ENCODE measurements at regions not wholly inside any gene's neighbourhood (a gene's known extent, or its start where the extent isn't known, plus 50 kb on each side); places are given as distances from the start of the nearest gene placed in this dataset.

GRCh38 chr1:87598429-87598828 lies 269.7 kb downstream of the LMO4 start:
- DNase-seq, result peak; percentile 13
- TF ChIP-seq EZH2 (IDR thresholded peaks at IDR 0.05; ENCODE audit: low read length, unreplicated experiment) (no peak), CTCF (conservative IDR thresholded peaks at IDR 0.05; ENCODE audit: low read depth, low read length) (peak; percentile 41; the same call in 1 of the 2 replicates), EZH2phosphoT487 (IDR thresholded peaks at IDR 0.05; ENCODE audit: borderline replicate concordance, low read length) (no peak)
- no peak overlapping the region for H3K27ac ChIP-seq (ENCODE audit: low read length)
- H4K20me1 ChIP-seq (ENCODE audit: low read length), result no peaks in the 10 kb centered on the region
- no peak for ATAC-seq
- no peak overlapping the region for H3K4me2 ChIP-seq (ENCODE audit: low read length)
- peaks cover 6% of the 10 kb centered on the region; the same call in 1 of the 2 replicates for H3K4me1 ChIP-seq (ENCODE audit: insufficient read depth, low read length)
- intact Hi-C loops (cut with micrococcal nuclease), result no loop called here
- no peak overlapping the region for H3K4me3 ChIP-seq (ENCODE audit: low read length)
- H2AFZ ChIP-seq (ENCODE audit: low read length), result no peak overlapping the region
- no peaks in the 10 kb centered on the region for H3K36me3 ChIP-seq (ENCODE audit: low read depth, low read length)
- H3K27me3 ChIP-seq (ENCODE audit: low read length), result no peaks in the 10 kb centered on the region
- H3K9me2 ChIP-seq (replicated peaks; ENCODE audit: low read length), result no peaks in the 10 kb centered on the region
- CTCF ChIA-PET, result no interaction called here
- H3K9ac ChIP-seq (ENCODE audit: low read length), result no peak overlapping the region
- no peaks in the 10 kb centered on the region for H3K9me3 ChIP-seq (ENCODE audit: low read length)
- POLR2A ChIA-PET (ENCODE audit: unreplicated experiment), result no interaction called here
- no peaks in the 10 kb centered on the region for H3K79me2 ChIP-seq (ENCODE audit: low read length)
- no TSS peak for BruUV-seq (replicated peaks)
- H3F3A ChIP-seq (ENCODE audit: low read length, unreplicated experiment), result no peaks in the 10 kb centered on the region

- intact Hi-C loops (cut with micrococcal nuclease), result no loop called here
- Histone ChIP-seq H3K9me3 (ENCODE audit: low read length) (no peaks in the 10 kb centered on the region), H3K4me3 (ENCODE audit: low read length) (no peak overlapping the region), H3K36me3 (ENCODE audit: low read depth, low read length) (no peaks in the 10 kb centered on the region), H2AFZ (ENCODE audit: low read length) (no peak overlapping the region), H3K4me1 (ENCODE audit: insufficient read depth, low read length) (peaks cover 9% of the 10 kb centered on the region; the same call in 1 of the 2 replicates), H3K27ac (ENCODE audit: low read length) (no peak overlapping the region), H3F3A (ENCODE audit: low read length, unreplicated experiment) (no peaks in the 10 kb centered on the region), H3K27me3 (ENCODE audit: low read length) (no peaks in the 10 kb centered on the region), H3K4me2 (ENCODE audit: low read length) (no peak overlapping the region), H3K79me2 (ENCODE audit: low read length) (no peaks in the 10 kb centered on the region), H3K9ac (ENCODE audit: low read length) (no peak overlapping the region), H3K9me2 (replicated peaks; ENCODE audit: low read length) (no peaks in the 10 kb centered on the region), H4K20me1 (ENCODE audit: low read length) (no peaks in the 10 kb centered on the region)
- POLR2A ChIA-PET (ENCODE audit: unreplicated experiment), result no interaction called here
- CTCF ChIA-PET, result no interaction called here
- BruUV-seq (replicated peaks), result no TSS peak
- no peak for DNase-seq
- no peak for ATAC-seq
- TF ChIP-seq EZH2phosphoT487 (IDR thresholded peaks at IDR 0.05; ENCODE audit: borderline replicate concordance, low read length) (no peak), EZH2 (IDR thresholded peaks at IDR 0.05; ENCODE audit: low read length, unreplicated experiment) (no peak), CTCF (conservative IDR thresholded peaks at IDR 0.05; ENCODE audit: low read depth, low read length) (no peak)
Observed at GRCh38 chr1:87599569-87599968, 270.9 kb downstream of the LMO4 start.

GRCh38 chr1:87600055-87600850 lies 271.6 kb downstream of the LMO4 start:
- Histone ChIP-seq H3K4me3 (ENCODE audit: low read length) (no peak overlapping the region), H3K4me1 (ENCODE audit: insufficient read depth, low read length) (peaks cover 9% of the 10 kb centered on the region; the same call in 1 of the 2 replicates), H3K9me3 (ENCODE audit: low read length) (no peaks in the 10 kb centered on the region), H4K20me1 (ENCODE audit: low read length) (no peaks in the 10 kb centered on the region), H3K27me3 (ENCODE audit: low read length) (no peaks in the 10 kb centered on the region), H3K9me2 (replicated peaks; ENCODE audit: low read length) (no peaks in the 10 kb centered on the region), H3K36me3 (ENCODE audit: low read depth, low read length) (no peaks in the 10 kb centered on the region), H3K4me2 (ENCODE audit: low read length) (no peak overlapping the region), H3K9ac (ENCODE audit: low read length) (no peak overlapping the region), H3K79me2 (ENCODE audit: low read length) (no peaks in the 10 kb centered on the region), H3K27ac (ENCODE audit: low read length) (no peak overlapping the region), H3F3A (ENCODE audit: low read length, unreplicated experiment) (no peaks in the 10 kb centered on the region), H2AFZ (ENCODE audit: low read length) (no peak overlapping the region)
- BruUV-seq (replicated peaks), result no TSS peak
- intact Hi-C loops (cut with micrococcal nuclease), result no loop called here
- POLR2A ChIA-PET (ENCODE audit: unreplicated experiment), result interaction anchor here (0.7 kb wide), 1 partner anchor 366 kb away, joined by 4 read pairs; no protein-coding TSS in a partner anchor
- DNase-seq, result no peak
- CTCF ChIA-PET, result no interaction called here
- ATAC-seq, result no peak
- no peak for TF ChIP-seq EZH2phosphoT487 (IDR thresholded peaks at IDR 0.05; ENCODE audit: borderline replicate concordance, low read length)
- no peak for TF ChIP-seq EZH2 (IDR thresholded peaks at IDR 0.05; ENCODE audit: low read length, unreplicated experiment)
- TF ChIP-seq CTCF (conservative IDR thresholded peaks at IDR 0.05; ENCODE audit: low read depth, low read length), result no peak

All from PC-3 (cell line).